ENCODE measurements at regions not wholly inside any gene's neighbourhood (a gene's known extent, or its start where the extent isn't known, plus 50 kb on each side); places are given as distances from the start of the nearest gene placed in this dataset.

DNA sequence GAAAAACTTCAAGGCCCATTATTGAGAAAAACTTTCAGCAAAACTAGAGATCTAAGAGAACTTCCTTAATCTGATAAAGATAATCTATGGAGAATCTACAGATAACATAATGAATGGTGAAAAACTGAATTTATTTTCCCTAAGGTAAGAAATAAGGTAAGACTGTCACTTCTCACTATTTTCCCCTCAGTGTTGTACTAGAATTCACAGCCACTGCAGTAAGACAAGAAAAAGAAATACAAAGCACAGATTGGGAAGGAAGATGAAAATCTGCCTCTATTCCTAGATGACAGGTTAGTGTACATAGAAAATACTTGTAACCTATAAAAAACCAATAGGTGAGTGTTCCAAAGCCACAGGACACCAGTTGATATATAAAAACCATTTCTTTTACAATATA, 220.7 kb upstream of the SHH start:
- TF ChIP-seq, protein P1, sequence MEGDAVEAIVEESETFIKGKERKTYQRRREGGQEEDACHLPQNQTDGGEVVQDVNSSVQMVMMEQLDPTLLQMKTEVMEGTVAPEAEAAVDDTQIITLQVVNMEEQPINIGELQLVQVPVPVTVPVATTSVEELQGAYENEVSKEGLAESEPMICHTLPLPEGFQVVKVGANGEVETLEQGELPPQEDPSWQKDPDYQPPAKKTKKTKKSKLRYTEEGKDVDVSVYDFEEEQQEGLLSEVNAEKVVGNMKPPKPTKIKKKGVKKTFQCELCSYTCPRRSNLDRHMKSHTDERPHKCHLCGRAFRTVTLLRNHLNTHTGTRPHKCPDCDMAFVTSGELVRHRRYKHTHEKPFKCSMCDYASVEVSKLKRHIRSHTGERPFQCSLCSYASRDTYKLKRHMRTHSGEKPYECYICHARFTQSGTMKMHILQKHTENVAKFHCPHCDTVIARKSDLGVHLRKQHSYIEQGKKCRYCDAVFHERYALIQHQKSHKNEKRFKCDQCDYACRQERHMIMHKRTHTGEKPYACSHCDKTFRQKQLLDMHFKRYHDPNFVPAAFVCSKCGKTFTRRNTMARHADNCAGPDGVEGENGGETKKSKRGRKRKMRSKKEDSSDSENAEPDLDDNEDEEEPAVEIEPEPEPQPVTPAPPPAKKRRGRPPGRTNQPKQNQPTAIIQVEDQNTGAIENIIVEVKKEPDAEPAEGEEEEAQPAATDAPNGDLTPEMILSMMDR (IDR thresholded peaks at IDR 0.05): no peak
- TF ChIP-seq EP300 (IDR thresholded peaks at IDR 0.05) (no peak), POLR2A (IDR thresholded peaks at IDR 0.05) (no peak)

Measured in ovary (tissue), 3 donors.